Activated effector memory CD4-positive, alpha-beta T cell treated with Interleukin-2 at 50 U/mL for 16 hours (primary cell): ENCODE measurements at regions not wholly inside any gene's neighbourhood (a gene's known extent, or its start where the extent isn't known, plus 50 kb on each side); places are given as distances from the start of the nearest gene placed in this dataset.

Experiments used
- DNase-seq: peaks from one replicate; pipeline ENCODE4 v3.0.0-alpha.2; 2020

DNA sequence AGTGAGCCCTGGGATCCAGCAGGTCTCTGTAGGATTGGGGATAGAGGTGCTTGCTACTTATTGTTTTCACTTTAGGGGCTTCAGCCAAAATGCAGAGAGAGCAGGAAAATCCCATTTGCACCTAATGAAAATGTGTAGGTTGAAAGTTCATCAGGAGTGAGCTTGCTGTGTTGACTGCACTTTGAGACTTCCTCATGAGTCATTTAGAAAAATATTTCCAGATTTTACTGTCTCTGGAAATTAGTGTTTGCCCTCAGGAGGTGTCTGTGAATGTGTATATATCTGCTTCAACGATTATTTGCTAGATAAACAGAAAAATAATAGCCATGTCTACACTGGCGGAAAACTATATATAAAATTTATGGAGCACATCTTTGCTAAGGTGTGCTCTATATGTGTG, 159.3 kb downstream of the CAND1 start:
- DNase-seq: no peak

DNA sequence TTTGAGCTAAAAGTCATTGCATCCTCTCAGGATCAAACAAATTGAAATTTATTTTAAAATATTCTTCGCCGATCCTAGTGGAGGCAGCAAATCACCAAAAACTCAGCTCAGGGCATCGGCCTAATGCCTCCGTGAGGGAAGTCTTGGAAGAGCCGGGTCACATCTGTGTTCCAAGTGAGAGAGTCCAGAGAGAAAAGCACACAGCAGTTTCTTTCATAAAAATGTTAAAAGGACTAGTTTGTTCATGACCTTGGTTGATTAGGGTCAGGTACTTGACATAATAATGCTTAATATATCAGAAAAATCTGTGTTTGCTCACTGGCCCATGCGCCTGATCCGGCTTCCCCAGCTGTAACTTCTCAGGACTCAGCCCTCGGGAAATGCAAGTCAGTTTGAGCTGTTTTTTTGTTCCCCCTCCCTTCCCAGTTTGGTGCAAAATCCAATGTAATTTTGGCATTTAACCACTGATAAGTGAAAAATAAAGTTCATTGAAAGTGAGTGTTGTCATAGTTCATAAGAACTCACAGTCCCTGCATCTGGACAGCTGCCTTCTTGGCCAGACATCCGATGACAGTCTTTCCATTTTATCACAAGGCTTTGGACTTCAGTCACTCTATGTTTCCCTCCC, 161.7 kb downstream of the CAND1 start:
- DNase-seq: no peak

DNA sequence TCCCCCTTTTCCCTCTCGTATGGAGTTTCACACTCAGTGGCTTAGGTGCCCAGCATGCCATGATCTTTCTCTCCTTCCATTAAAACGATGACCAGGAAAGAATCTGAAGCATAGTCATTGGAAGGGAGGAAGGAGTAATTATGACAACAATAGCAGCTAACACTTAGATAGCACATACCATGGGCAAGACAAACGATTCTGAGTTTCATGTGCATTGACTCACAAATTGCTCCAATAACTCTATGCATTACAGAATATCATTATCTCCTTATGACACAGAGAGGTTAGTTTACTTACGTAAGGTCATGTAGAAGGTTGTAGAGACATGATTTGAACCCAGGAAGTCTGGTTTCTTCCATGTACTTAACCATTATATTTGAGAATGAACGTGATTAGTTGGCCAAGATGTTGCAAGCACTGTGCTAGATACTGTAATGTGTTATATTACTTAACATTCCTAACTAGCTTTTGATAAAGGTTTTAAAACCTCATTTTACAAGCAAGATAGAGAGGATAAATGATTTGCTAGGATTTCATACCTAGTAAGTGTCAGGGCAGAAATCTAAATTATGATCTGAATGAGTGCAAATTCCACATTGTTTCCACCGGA, 162.4 kb downstream of the CAND1 start:
- no peak for DNase-seq

GRCh38 chr12:67433385-67434175, 164.4 kb downstream of the CAND1 start:
- DNase-seq: no peak

DNA sequence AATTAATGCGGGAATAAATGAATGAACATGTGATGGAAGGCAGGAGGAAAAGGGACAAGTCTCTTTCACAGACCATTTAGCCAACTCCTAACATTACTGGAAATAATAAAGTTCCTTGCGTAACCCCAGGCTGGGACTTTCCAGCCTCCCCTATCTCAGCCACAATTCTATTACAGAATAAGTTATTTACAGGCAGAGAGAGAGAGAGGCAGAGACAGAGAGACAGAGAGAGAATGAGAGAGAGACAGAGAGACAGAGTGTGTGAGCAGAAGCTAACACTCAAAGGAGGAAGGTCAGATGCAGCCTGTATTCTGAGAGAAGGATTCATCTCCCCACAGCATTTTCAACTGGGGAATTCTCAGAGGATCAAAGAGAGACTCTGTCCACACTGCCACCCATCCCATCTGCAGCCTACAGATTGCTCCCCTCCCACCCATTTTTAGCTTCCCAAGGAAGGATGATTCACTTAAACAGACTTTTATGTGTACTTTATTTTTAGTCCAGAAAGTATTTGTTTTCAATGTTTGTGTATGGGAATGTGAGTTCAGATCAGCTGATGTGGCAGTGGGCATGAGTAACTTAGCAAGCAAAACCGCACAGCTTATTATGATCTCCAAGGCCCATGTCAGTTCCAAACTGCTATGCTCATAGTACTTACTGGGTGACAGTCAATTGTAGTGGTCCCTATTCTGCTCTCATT, 165.7 kb downstream of the CAND1 start:
- DNase-seq: no peak

- no peak for DNase-seq
These were observed 167.1 kb downstream of the CAND1 start for GRCh38 chr12:67436230-67436629.

DNA sequence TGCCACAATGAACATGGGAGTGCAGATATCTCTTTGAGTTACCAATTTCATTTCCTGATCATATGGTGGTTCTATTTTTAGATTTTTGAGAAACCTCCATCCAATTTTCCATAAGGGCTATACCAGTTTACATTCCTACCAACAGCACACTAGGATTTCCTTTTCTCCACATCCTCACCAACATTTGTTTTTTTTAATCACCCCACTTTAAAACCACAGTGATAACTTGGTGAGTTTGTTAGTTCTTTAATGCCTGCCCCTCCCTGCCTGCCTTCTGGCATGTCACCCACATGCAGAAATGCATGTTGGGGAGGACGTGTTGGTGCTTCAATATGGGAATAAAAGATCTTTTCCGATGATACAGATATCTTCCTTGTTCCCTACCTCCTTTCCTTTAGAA, 167.9 kb downstream of the CAND1 start:
- DNase-seq: no peak

- no peak for DNase-seq
These were observed 170.5 kb downstream of the CAND1 start for GRCh38 chr12:67439611-67440010.

DNA sequence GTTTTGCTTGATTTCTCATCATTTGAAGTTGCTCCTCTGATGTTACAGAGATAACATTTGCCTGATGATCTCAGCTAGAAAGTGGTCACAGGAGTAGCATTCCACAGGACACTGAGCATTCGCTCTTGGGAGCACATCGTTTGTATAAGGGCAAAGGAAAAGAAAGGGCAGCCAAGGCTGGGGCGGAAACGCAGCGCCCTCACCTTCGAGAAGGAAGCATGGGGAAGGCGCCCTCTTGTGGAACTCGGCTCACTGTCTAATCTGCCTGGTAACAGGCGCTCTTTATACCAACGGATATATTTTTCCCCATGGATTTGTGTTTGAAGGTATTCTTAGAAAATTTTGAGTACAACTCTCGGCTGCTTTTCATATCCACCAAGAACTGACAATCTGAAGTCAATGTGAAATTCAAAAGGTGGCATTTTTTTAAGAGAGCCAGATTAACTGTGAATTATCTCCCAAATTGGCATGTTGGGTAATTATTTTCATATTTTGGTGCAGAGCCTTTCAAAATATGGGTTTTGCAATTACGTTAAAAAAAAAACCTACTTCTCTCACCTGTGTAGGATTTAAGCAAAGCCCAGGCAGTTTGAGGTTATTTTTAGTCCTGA, 172.7 kb downstream of the CAND1 start:
- peak; percentile 63 for DNase-seq

DNA sequence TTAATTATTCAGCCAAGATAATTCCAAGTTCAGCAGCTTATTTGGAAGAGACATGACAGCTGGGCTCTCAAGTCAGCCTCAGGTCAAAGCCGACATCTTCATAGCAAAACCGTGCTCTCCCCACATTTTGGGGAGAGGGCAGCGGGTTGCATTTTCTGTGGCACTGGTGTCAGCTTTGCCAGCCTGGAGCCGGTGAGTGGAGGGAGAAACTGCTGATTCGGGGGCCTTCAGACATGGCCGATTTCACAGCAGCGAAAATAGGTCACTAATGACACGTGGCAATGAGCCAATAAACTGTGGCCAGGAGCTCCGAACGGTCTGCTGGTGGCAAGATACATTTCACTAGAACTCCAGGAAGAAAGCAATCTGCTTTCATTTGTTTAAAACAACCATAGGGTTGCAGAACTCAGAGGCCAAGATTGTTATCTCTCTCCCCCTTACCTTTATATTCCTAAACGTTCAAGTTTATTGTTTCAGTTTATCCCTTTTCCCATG, 173.2 kb downstream of the CAND1 start:
- DNase-seq: no peak

GRCh38 chr12:67442896-67443295, 173.7 kb downstream of the CAND1 start:
- no peak for DNase-seq

- no peak for DNase-seq
These were observed 175.4 kb downstream of the CAND1 start for GRCh38 chr12:67444542-67444941.

DNA sequence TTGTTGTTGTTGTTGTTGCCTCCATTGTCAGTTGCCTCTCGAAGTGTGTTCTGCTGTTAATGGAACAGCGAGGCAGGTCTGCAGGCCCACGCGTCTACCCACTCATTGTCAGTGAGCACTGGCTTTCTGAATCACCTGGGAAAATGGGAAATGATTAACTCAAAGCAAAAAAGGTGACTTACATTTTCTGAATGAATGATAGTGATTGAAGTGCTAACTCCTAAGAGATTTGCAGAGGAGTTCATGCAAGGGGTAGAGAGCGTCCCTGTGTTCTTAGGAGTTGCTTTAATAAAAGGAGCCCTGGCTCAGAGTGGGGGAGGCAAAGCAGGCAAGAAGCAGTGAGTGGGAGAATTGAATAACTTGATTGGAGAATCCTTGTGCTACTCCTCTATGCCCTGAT, 177.6 kb downstream of the CAND1 start:
- DNase-seq: no peak

GRCh38 chr12:67447180-67447579, 178.0 kb downstream of the CAND1 start:
- no peak for DNase-seq

- no peak for DNase-seq
These were observed 180.5 kb downstream of the CAND1 start for GRCh38 chr12:67449591-67450052.

GRCh38 chr12:67450441-67450840, 181.3 kb downstream of the CAND1 start:
- DNase-seq: no peak

GRCh38 chr12:67451206-67451605, 182.0 kb downstream of the CAND1 start:
- DNase-seq: no peak

DNA sequence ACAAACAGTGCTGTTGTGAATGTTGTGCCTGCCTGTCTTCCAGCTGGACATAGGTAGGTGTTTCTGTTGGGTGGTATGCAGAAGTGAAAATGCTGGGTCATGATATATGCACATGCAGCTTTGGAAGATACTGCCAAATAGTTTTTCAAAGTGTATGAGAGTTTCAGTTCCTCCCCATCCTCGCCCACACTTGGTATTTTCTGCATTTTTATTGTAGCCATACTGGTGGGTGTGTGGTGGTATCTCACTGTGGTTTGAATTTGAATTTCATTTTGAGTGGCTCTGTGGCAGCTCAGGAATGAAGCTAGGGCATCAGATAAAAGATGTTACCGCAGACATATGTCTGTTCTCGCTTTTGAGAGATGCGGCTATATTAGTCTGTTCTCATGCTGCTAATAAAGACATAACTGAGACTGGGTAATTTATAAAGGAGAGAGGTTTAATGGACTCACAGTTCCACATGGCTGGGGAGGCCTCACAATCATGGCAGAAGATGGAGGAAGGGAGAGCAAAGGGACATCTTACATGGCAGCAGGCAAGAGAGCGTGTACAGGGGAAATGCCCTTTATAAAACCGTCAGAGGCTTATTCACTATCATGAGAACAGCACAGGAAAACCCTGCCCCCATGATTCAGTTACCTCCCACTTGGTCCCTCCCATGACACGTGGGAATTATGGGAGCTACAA, 183.1 kb downstream of the CAND1 start:
- DNase-seq: no peak

DNA sequence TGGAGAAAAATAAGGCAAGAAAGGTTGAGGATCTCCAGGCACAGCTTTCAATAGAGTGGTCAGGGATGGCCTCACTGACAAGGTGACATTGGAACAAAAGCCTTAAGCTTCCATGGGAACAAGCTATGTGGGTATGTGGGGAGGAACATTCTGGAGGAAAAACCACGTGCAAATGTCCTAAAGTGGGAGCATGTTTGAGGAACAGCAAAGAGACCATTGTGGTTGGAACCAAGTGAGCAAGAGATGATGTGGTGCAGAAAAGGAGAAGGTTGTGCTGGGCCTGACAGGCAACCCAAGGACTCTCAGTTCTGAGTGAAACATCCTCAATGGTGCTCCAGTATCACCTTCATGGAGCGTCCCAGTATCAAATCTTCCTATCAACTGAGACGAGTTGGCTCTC, 184.0 kb downstream of the CAND1 start:
- no peak for DNase-seq

GRCh38 chr12:67455236-67455635, 186.1 kb downstream of the CAND1 start:
- no peak for DNase-seq

GRCh38 chr12:67456431-67456901, 187.3 kb downstream of the CAND1 start:
- DNase-seq: no peak

- DNase-seq: no peak
These were observed 188.0 kb downstream of the CAND1 start for GRCh38 chr12:67457136-67457535.
